Cardiac muscle cell (in vitro differentiated cells and primary cell): ENCODE measurements at regions not wholly inside any gene's neighbourhood (a gene's known extent, or its start where the extent isn't known, plus 50 kb on each side); places are given as distances from the start of the nearest gene placed in this dataset.

Experiments used
- DNase-seq, 2 donors: peaks; one replicate each; pipeline versions ENCODE4 v3.0.0 to v3.0.0-alpha.2; 2010 to 2017; ENCODE audit warnings: low read depth in 1 of 2, low spot score in 1 of 2
- H3K27ac ChIP-seq: fragments of 200-600 bp; sonication (generic); 2 replicates; pipeline ENCODE4 v1.5.1; 2016
- H3K27me3 ChIP-seq: fragments of 200-600 bp; sonication (generic); 2 replicates; pipeline ENCODE4 v1.6.0; 2016; ENCODE audit warnings: control low read depth
- H3K36me3 ChIP-seq: fragments of 200-600 bp; sonication (generic); 2 replicates; pipeline ENCODE4 v1.5.1; 2016; ENCODE audit warnings: control low read depth
- H3K4me1 ChIP-seq: fragments of 200-600 bp; sonication (generic); 2 replicates; pipeline ENCODE4 v1.8.1; 2017; ENCODE audit warnings: low read depth, mild to moderate bottlenecking, mixed run types
- H3K4me3 ChIP-seq: fragments of 200-600 bp; sonication (generic); 2 replicates; pipeline ENCODE4 v1.5.1; 2016; ENCODE audit warnings: mild to moderate bottlenecking
- H3K9me3 ChIP-seq: fragments of 200-600 bp; sonication (generic); 2 replicates; pipeline ENCODE4 v1.5.1; 2017; ENCODE audit warnings: low read depth, mild to moderate bottlenecking, control low read depth
- CTCF ChIP-seq: IDR thresholded peaks from 2 replicates; pipeline ENCODE4 v1.5.1; 2012; ENCODE audit warnings: low read depth, mild to moderate bottlenecking, low read length

- no peaks in the 10 kb centered on the region for H3K36me3 ChIP-seq
- peak overlapping the region; percentile 74 for H3K27ac ChIP-seq
- H3K9me3 ChIP-seq = no peaks in the 10 kb centered on the region
- no peaks in the 10 kb centered on the region for H3K27me3 ChIP-seq
- peak in 1 of 2 donors; percentile 24 for DNase-seq
- no peak for TF ChIP-seq CTCF
- H3K4me3 ChIP-seq = no peak overlapping the region
- H3K4me1 ChIP-seq = peaks cover 40% of the 10 kb centered on the region
Observed at GRCh38 chr10:28788252-28788651, 110.9 kb downstream of the BAMBI start.

- Histone ChIP-seq H3K27me3 (no peaks in the 10 kb centered on the region), H3K4me1 (peaks cover 40% of the 10 kb centered on the region), H3K9me3 (no peaks in the 10 kb centered on the region), H3K36me3 (no peaks in the 10 kb centered on the region), H3K27ac (peak overlapping the region; percentile 74), H3K4me3 (no peak overlapping the region)
- no peak for DNase-seq
- no peak for TF ChIP-seq CTCF
Observed at GRCh38 chr10:28788762-28789161, 111.4 kb downstream of the BAMBI start.

DNA sequence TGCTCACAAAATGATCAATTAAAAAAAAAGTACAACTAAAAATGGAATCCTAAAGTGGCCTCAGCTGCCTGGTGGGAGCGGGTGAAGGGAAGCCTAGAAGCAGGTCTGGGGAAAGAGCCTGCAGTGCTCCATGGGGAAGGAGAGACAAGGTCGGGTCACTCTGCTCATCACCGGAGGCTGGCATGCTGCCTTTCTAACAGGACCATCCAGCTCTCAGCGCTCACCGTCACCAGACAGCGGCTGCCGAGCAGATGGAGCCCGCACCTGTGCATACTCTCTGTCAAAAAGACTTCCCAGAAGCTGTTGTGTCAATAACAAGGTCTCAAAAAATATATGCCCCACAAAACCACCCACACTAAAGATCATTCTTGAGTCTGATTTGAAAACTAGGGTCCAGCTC lies 112.8 kb downstream of the BAMBI start:
- Histone ChIP-seq H3K27me3 (no peaks in the 10 kb centered on the region), H3K27ac (peak overlapping the region; percentile 16), H3K9me3 (no peaks in the 10 kb centered on the region), H3K4me1 (peaks cover 31% of the 10 kb centered on the region), H3K4me3 (no peak overlapping the region), H3K36me3 (no peaks in the 10 kb centered on the region)
- DNase-seq = no peak
- no peak for TF ChIP-seq CTCF

DNA sequence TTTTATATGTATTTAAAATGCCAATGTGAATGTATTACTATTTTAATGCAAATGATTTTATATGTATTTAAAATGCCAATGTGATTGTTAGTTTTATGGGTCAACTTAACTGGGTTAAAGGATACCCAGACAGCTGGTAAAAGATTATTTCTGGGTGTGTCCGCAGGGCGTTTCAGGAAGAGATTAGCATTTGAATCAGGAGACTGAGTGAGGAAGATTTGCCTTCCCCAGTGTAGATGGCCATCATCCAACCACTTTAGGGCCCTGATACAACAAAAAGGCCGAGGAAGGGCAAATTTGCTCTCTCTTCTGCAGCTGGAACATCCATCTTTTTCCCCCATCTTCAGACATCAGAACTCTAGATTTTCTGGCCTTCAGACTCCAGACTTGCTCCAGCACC lies 116.2 kb downstream of the BAMBI start:
- Histone ChIP-seq H3K4me3 (no peak overlapping the region), H3K27ac (no peak overlapping the region), H3K36me3 (no peaks in the 10 kb centered on the region), H3K27me3 (no peaks in the 10 kb centered on the region), H3K4me1 (peaks cover 22% of the 10 kb centered on the region), H3K9me3 (no peaks in the 10 kb centered on the region)
- no peak for DNase-seq
- TF ChIP-seq CTCF = no peak

- H3K9me3 ChIP-seq = no peaks in the 10 kb centered on the region
- TF ChIP-seq CTCF = no peak
- no peak for DNase-seq
- H3K4me1 ChIP-seq = peaks cover 8% of the 10 kb centered on the region
- H3K36me3 ChIP-seq = no peaks in the 10 kb centered on the region
- H3K4me3 ChIP-seq = no peak overlapping the region
- no peak overlapping the region for H3K27ac ChIP-seq
- H3K27me3 ChIP-seq = no peaks in the 10 kb centered on the region
Observed at GRCh38 chr10:28794986-28795385, 117.7 kb downstream of the BAMBI start.
